Uterus (tissue), 3 donors: ENCODE measurements at regions not wholly inside any gene's neighbourhood (a gene's known extent, or its start where the extent isn't known, plus 50 kb on each side); places are given as distances from the start of the nearest gene placed in this dataset.

Experiments used
- DNase-seq, 2 donors: peaks; one replicate each; pipeline ENCODE4 v3.0.0-alpha.2; 2019 to 2020
- H3K27ac ChIP-seq, 2 donors: fragments of 200-600 bp; sonication (generic); 1 replicate in 1 of 2; 2 replicates in 1 of 2; pipeline ENCODE4 v1.5.1; 2016 to 2018
- H3K27me3 ChIP-seq, 2 donors: fragments of 200-600 bp; sonication (generic); one replicate each; pipeline ENCODE4 v1.5.1; 2018 to 2019; ENCODE audit warnings: control low read depth in 1 of 2
- H3K36me3 ChIP-seq, 2 donors: fragments of 200-600 bp; sonication (generic); one replicate each; pipeline ENCODE4 v1.5.1; 2019; ENCODE audit warnings: control low read depth in 1 of 2
- H3K4me1 ChIP-seq, 2 donors: fragments of 200-600 bp; sonication (generic); one replicate each; pipeline ENCODE4 v1.5.1; 2018 to 2019; ENCODE audit warnings: control low read depth in 1 of 2
- H3K4me3 ChIP-seq, 2 donors: fragments of 200-600 bp; sonication (generic); 1 replicate in 1 of 2; 2 replicates in 1 of 2; pipeline ENCODE4 v1.5.1; 2018 to 2019; ENCODE audit warnings: mild to moderate bottlenecking in 1 of 2
- H3K9me3 ChIP-seq, 2 donors: fragments of 200-600 bp; sonication (generic); one replicate each; pipeline ENCODE4 v1.5.1; 2019; ENCODE audit warnings: control low read depth in 1 of 2
- POLR2A ChIP-seq, 2 donors: fragments of 450-650 bp; IDR thresholded peaks; one replicate each; pipeline ENCODE4 v1.6.1; 2016; ENCODE audit warnings: antibody characterized with exemption in 2 of 2, mild to moderate bottlenecking in 1 of 2, moderate library complexity in 1 of 2
- intact Hi-C: fragments of 100-400 bp; cut with DNase I; formaldehyde crosslinking; loops from one replicate; pipeline ENCODE4 v1.15.1; 2023; ENCODE audit warnings: low total_unique reads
- TF ChIP-seq, protein P1 (sequence below), 4 experiments: fragments of 200-600 bp in 2 of 4; fragments of 450-650 bp in 2 of 4; sonication (generic) in 2 of 4; IDR thresholded peaks; one replicate each; pipeline ENCODE4 v1.5.1; 2016 to 2019; ENCODE audit warnings: antibody characterized with exemption in 4 of 4, mild to moderate bottlenecking in 2 of 4, moderate library complexity in 1 of 4
- donor health status: DM: yes; HTN: yes; CAD: no.

- TF ChIP-seq POLR2A (IDR thresholded peaks at IDR 0.05) = no peak
- TF ChIP-seq, protein P1, sequence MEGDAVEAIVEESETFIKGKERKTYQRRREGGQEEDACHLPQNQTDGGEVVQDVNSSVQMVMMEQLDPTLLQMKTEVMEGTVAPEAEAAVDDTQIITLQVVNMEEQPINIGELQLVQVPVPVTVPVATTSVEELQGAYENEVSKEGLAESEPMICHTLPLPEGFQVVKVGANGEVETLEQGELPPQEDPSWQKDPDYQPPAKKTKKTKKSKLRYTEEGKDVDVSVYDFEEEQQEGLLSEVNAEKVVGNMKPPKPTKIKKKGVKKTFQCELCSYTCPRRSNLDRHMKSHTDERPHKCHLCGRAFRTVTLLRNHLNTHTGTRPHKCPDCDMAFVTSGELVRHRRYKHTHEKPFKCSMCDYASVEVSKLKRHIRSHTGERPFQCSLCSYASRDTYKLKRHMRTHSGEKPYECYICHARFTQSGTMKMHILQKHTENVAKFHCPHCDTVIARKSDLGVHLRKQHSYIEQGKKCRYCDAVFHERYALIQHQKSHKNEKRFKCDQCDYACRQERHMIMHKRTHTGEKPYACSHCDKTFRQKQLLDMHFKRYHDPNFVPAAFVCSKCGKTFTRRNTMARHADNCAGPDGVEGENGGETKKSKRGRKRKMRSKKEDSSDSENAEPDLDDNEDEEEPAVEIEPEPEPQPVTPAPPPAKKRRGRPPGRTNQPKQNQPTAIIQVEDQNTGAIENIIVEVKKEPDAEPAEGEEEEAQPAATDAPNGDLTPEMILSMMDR (IDR thresholded peaks at IDR 0.05) = no peak
- H3K4me1 ChIP-seq = no peaks in the 10 kb centered on the region
- no peak overlapping the region for H3K27ac ChIP-seq
- no peak overlapping the region for H3K4me3 ChIP-seq
- DNase-seq = no peak
- H3K27me3 ChIP-seq = no peaks in the 10 kb centered on the region
- intact Hi-C loops = no loop called here
- H3K36me3 ChIP-seq = no peaks in the 10 kb centered on the region
- H3K9me3 ChIP-seq = no peaks in the 10 kb centered on the region
These were observed 60.4 kb upstream of the SIX2 start for GRCh38 chr2:45069684-45070083.

DNA sequence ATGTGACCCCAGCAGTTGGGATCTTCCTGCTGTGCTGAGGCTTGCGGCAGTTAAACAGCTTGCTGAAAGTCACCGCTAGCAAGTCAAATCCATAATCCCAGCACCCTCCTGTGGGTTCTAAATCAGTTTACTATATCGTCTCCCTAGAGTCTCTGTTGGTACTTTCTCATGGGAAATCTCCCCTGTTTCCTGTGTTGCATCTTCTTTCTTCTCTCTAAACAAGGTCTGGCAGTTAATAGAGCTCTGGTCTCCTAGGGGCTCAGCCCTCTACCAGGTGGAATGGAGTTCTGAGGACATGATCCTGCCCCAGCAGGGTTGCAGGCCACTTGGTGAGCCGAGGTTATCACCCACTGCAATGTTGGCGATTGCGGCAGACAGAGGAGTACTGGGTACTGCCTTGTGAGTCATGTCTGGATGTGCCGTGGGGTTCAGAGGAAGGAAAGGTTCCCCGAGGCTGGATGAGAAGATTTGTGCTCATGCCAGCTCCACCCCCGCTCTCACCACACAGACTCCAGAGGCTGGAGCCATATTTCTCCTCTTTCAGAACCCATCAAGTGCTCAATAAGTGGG lies 59.4 kb upstream of the SIX2 start:
- intact Hi-C loops = no loop called here
- Histone ChIP-seq H3K27ac (no peak overlapping the region), H3K9me3 (no peaks in the 10 kb centered on the region), H3K36me3 (no peaks in the 10 kb centered on the region), H3K27me3 (no peaks in the 10 kb centered on the region), H3K4me3 (no peak overlapping the region), H3K4me1 (no peaks in the 10 kb centered on the region)
- TF ChIP-seq POLR2A (IDR thresholded peaks at IDR 0.05) = no peak
- TF ChIP-seq, protein P1 (IDR thresholded peaks at IDR 0.05) = no peak
- no peak for DNase-seq

- TF ChIP-seq, protein P1 (IDR thresholded peaks at IDR 0.05) = no peak
- TF ChIP-seq POLR2A (IDR thresholded peaks at IDR 0.05) = no peak
- H3K36me3 ChIP-seq = no peaks in the 10 kb centered on the region
- no peaks in the 10 kb centered on the region for H3K27me3 ChIP-seq
These were observed 58.8 kb upstream of the SIX2 start for GRCh38 chr2:45067859-45068570.

More at GRCh38 chr2:45067859-45068570, 58.8 kb upstream of the SIX2 start:
- intact Hi-C loops = no loop called here
- Histone ChIP-seq H3K27ac (no peak overlapping the region), H3K9me3 (no peaks in the 10 kb centered on the region), H3K4me3 (no peak overlapping the region), H3K4me1 (no peaks in the 10 kb centered on the region)
- DNase-seq = no peak
